ENCODE measurements at regions not wholly inside any gene's neighbourhood (a gene's known extent, or its start where the extent isn't known, plus 50 kb on each side); places are given as distances from the start of the nearest gene placed in this dataset.

DNA sequence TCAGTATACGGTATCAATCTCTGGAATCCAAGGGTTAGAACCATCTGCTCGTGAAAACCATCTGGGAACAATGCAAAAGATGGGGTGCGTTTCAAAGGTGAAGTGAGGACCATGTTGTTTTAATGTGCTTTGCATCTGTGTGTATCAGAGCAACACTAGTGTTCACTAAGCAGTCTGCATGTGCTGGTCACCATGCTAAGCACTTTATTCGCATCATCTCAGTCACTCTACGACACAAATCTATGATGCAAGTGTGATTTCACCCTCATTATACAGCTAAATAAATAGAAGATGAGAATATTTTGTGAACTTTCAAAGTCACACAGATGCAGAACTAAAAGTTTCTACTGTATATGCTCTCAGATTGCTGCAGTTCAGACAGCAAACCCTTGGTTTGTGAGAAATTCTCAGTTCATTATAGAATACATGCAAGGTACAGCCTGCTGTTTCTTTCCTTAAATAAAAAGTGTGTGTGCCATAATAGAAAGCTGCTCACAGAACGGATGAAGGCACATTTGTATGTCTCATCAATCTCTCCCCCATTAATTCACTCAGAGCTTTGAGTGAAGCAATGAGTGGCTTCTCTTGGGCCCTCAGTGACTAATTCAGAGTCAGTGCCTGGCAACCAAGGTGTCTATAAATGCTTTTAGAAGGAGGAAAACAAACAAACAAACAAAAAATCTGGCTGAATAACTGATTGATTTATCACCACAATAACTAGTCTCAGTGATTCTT lies 652.8 kb upstream of the SOX11 start:
- no peak overlapping the region for H3K4me3 Mint-ChIP-seq
- no peaks in the 10 kb centered on the region for H3K4me1 Mint-ChIP-seq (ENCODE audit: low read depth)
- no peaks in the 10 kb centered on the region for H3K27me3 Mint-ChIP-seq
- H3K36me3 Mint-ChIP-seq, result no peaks in the 10 kb centered on the region
- no peak overlapping the region for H3K27ac Mint-ChIP-seq
- peaks cover 4% of the 10 kb centered on the region for H3K9me3 Mint-ChIP-seq (ENCODE audit: low read depth)

DNA sequence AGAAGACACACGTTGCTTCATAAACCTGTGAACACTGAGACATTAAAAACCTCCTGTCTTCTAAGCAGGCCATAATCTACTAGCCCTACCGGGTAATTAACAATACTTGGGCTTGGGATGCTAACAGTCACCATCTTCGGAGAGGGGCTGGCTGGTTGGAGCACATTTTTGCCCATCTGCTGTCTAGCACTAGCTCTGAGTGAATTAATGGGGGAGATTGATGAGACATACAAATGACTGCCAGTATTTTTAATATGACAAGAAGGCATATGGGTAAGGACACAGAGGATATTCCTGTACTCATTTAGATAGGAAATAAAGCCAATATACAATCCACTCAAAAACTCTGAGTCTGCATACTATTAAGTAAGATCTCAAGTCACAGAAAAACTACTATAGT lies 651.6 kb upstream of the SOX11 start:
- Mint-ChIP-seq H3K27me3 (no peaks in the 10 kb centered on the region), H3K36me3 (no peaks in the 10 kb centered on the region), H3K4me3 (no peak overlapping the region), H3K4me1 (ENCODE audit: low read depth) (no peaks in the 10 kb centered on the region), H3K27ac (no peak overlapping the region), H3K9me3 (ENCODE audit: low read depth) (no peaks in the 10 kb centered on the region)

DNA sequence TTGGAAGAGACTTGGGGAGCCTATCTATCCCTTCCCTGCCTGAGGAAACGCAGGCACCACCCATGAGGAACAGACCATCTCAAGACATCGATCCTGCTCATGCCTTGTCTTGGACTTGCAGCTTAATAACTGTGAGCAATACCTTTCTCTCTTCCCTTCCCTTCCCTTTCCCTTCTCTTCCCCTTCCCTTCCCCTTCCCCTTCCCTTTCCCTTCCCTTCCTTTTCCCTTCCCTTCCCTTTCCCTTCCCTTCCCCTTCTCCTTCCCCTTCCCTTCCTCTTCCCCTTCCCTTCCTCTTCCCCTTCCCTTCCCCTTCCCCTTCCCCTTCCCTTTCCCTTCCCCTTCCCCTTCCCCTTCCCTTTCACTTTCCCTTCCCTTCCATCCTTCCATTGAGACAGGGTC lies 650.7 kb upstream of the SOX11 start:
- Mint-ChIP-seq H3K36me3 (no peaks in the 10 kb centered on the region), H3K4me3 (no peak overlapping the region), H3K4me1 (ENCODE audit: low read depth) (no peaks in the 10 kb centered on the region), H3K27me3 (no peaks in the 10 kb centered on the region), H3K27ac (no peak overlapping the region), H3K9me3 (ENCODE audit: low read depth) (no peaks in the 10 kb centered on the region)

DNA sequence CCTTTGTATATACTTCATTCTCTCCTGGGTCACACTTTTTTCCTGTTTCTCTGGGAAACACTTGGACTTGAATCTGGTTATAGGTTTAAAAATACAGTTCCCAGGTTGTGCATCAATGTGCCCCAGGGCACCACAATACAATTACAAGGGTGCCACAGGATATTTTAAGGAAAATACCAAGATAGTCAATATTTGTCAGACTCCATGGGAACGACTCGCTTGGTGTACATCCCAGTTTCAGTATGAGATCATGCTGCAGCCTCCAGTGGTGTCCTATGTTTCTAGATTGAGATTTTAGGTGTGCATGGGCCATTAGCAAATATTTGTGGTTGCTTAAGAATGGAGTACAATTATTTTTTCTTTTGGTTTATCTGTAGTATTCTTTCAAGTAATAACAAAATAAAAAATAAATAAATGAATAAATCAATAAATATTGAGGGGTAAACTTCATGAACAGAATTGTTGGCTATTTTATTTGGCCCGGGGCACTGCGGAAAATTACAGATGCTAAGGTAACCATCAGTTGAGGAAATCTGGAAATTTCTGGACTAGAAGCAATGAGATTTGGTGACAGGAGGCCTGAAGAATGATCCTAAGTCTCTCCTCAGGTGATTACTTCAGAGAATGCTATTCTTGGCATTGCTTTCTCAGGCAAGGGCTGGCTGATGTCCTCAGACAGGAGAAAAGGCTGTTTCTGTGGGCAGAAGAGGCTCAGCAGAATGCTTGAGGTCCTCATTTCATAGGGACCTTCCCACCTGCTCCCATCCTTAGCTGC lies 649.3 kb upstream of the SOX11 start:
- Mint-ChIP-seq H3K4me3 (no peak overlapping the region), H3K27ac (no peak overlapping the region), H3K27me3 (no peaks in the 10 kb centered on the region), H3K36me3 (no peaks in the 10 kb centered on the region), H3K4me1 (ENCODE audit: low read depth) (no peaks in the 10 kb centered on the region), H3K9me3 (ENCODE audit: low read depth) (peaks cover 5% of the 10 kb centered on the region)

DNA sequence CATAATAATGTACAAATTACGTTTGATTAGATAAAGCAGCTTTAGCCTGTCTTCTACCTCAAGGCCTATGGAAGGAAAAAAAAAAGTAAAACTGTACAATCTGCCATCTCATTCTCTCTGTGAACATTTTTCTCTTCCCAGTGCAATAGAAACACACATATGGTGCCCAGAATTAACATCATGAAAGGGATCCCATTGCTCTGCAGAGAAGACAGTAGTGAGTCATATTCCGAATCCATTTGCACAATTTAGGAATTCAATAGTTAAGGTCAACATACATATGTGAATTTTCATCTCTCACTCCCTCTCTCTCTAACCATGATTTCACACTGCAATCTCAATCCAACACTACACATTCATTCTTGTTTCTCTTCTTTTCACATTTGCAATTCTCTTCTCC lies 640.9 kb upstream of the SOX11 start:
- no peaks in the 10 kb centered on the region for H3K36me3 Mint-ChIP-seq
- H3K4me3 Mint-ChIP-seq, result no peak overlapping the region
- no peaks in the 10 kb centered on the region for H3K4me1 Mint-ChIP-seq (ENCODE audit: low read depth)
- H3K9me3 Mint-ChIP-seq (ENCODE audit: low read depth), result peaks cover 10% of the 10 kb centered on the region
- H3K27ac Mint-ChIP-seq, result no peak overlapping the region
- H3K27me3 Mint-ChIP-seq, result no peaks in the 10 kb centered on the region

DNA sequence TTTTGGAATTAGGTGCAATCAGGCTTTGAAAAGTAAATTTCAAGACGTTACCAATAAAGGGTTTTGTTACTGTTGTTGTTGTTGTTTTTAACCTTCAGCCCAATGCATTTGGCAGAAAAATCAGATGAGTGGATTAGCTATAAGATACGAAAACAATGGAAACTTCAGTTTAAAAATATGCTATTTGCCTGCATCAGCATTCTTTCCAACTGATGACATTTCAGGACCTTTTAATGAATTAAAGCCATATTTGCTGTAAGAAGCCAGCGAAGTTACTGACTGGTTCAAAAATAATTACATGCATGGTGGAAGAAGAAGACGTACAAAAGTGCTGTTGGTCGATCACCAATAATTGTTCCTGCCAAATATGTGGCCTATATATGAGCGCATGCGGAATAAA lies 639.3 kb upstream of the SOX11 start:
- H3K27me3 Mint-ChIP-seq, result no peaks in the 10 kb centered on the region
- H3K9me3 Mint-ChIP-seq (ENCODE audit: low read depth), result peaks cover 5% of the 10 kb centered on the region
- H3K4me3 Mint-ChIP-seq, result no peak overlapping the region
- H3K4me1 Mint-ChIP-seq (ENCODE audit: low read depth), result no peaks in the 10 kb centered on the region
- H3K36me3 Mint-ChIP-seq, result no peaks in the 10 kb centered on the region
- H3K27ac Mint-ChIP-seq, result no peak overlapping the region

DNA sequence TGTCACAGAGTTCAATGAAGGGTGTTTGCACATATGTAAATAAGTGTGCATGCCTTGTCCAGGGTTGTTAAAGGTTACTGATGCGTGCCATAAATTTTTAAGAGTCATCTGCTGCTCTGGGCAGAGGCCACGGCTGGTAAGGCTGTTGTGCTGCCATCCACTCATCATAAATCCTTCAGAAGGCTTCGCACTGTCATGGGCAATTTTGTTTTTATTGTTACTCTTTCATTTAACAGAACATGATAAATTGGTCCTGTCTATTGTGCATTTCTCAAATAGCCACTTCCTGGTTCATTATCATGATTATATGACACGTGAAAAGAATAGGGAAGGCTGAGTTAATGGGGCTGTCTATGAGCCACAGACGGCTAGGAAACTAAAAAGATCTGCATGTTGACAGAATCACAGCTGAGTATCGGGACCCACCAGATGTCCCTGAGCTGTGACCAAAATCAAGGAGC lies 634.3 kb upstream of the SOX11 start:
- Mint-ChIP-seq H3K27me3 (no peaks in the 10 kb centered on the region), H3K9me3 (ENCODE audit: low read depth) (no peaks in the 10 kb centered on the region), H3K4me1 (ENCODE audit: low read depth) (no peaks in the 10 kb centered on the region), H3K4me3 (no peak overlapping the region), H3K27ac (no peak overlapping the region), H3K36me3 (no peaks in the 10 kb centered on the region)

DNA sequence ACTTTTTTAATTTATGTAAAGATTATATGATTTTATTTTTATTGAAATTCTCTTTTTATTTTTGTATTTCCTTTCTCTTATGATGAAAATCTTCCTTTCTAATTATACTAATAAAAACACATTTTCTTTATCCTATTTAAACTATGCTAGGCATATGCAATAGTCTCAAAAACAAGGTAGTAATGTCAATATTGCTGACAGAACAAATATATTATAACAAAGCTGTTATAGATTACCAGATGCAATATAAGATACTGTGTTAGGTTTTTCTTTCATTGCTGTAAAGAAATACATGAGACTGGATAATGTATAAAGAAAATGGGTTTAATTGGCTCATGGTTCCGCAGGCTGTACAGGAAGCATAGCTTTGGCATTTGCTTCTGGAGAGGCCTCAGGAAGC lies 631.2 kb upstream of the SOX11 start:
- no peaks in the 10 kb centered on the region for H3K9me3 Mint-ChIP-seq (ENCODE audit: low read depth)
- no peaks in the 10 kb centered on the region for H3K4me1 Mint-ChIP-seq (ENCODE audit: low read depth)
- H3K27ac Mint-ChIP-seq, result no peak overlapping the region
- no peak overlapping the region for H3K4me3 Mint-ChIP-seq
- H3K36me3 Mint-ChIP-seq, result no peaks in the 10 kb centered on the region
- H3K27me3 Mint-ChIP-seq, result no peaks in the 10 kb centered on the region

DNA sequence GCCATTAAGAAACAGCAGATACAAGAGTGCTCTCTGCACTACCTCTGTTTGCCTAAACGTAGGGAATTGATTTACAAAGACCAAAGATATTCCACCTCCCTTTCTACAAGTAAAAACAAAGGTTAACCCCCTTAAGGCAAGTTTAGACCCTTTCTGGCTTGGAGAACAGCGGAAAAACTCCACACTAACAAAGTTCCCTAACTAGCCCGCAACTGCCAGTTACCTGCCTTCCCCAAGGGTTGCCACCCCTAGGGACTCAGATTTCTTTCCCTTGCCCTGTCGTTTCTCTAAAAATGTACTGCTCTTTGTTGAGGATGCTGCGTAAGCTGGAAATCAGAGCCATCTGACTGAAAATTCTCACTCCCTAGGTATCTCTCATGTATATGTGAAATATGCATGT lies 627.5 kb upstream of the SOX11 start:
- H3K4me3 Mint-ChIP-seq, result no peak overlapping the region
- H3K27ac Mint-ChIP-seq, result no peak overlapping the region
- H3K27me3 Mint-ChIP-seq, result no peaks in the 10 kb centered on the region
- H3K9me3 Mint-ChIP-seq (ENCODE audit: low read depth), result peaks cover 6% of the 10 kb centered on the region
- H3K36me3 Mint-ChIP-seq, result no peaks in the 10 kb centered on the region
- no peaks in the 10 kb centered on the region for H3K4me1 Mint-ChIP-seq (ENCODE audit: low read depth)

DNA sequence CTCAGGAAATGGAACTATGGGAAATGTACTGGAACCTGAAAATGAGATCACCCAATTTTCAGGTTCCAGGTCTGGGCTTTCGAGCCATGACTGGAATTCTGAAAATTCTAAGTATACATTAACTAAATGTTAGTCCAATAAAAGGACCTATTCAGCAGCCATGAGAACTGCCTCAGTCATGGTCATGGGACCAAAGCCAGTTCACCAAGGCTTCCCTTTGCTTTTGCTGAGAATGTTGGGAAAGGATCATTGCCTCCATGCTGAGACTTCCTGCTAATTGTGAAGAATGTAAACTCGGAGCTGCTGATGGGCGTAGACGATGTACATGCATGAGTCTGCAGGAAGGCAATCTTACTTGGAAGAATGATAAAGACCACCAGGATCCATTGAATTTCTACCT lies 624.4 kb upstream of the SOX11 start:
- H3K27ac Mint-ChIP-seq, result no peak overlapping the region
- peaks cover 6% of the 10 kb centered on the region for H3K9me3 Mint-ChIP-seq (ENCODE audit: low read depth)
- H3K27me3 Mint-ChIP-seq, result no peaks in the 10 kb centered on the region
- H3K36me3 Mint-ChIP-seq, result no peaks in the 10 kb centered on the region
- no peaks in the 10 kb centered on the region for H3K4me1 Mint-ChIP-seq (ENCODE audit: low read depth)
- no peak overlapping the region for H3K4me3 Mint-ChIP-seq

DNA sequence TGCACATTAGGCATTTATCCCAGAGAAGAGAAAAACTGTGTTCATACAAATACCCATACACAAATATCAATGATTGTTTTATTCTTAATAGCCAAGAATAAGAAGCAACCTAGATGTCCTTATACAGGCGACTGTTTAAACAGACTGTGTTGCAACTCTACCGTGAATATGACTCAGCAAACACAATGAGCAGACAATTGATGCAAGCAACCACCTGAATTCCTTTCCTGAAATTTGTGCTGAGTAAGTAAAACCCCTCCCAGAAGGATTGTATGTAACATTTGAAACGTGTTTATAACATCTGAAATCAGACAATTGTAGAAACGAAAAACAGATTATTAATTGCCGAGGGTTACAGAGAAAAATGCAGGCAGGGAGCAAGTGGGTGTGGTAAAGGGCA lies 621.9 kb upstream of the SOX11 start:
- no peaks in the 10 kb centered on the region for H3K27me3 Mint-ChIP-seq
- H3K27ac Mint-ChIP-seq, result no peak overlapping the region
- no peaks in the 10 kb centered on the region for H3K4me1 Mint-ChIP-seq (ENCODE audit: low read depth)
- no peak overlapping the region for H3K4me3 Mint-ChIP-seq
- peaks cover 6% of the 10 kb centered on the region for H3K9me3 Mint-ChIP-seq (ENCODE audit: low read depth)
- no peaks in the 10 kb centered on the region for H3K36me3 Mint-ChIP-seq

DNA sequence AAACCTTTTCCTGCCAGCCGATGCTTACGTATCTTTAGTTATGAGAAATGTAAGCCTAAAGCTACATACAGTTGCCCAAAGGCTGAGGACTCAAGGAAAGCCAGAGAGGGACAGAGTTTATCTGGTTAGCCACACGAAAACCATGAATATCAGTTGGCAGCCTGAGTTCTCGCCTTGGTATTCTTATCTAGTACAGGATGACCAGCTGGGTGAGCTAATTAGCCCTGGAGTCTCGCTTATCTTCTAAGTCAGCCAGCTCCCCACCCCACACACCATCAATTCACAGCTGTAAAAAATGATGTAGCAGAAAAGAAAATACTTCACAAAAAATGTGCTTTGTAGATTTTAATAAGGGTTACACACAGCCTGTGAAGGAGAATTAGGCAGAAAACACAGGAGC lies 617.5 kb upstream of the SOX11 start:
- Mint-ChIP-seq H3K27ac (no peak overlapping the region), H3K4me3 (no peak overlapping the region), H3K4me1 (ENCODE audit: low read depth) (no peaks in the 10 kb centered on the region), H3K36me3 (no peaks in the 10 kb centered on the region), H3K9me3 (ENCODE audit: low read depth) (peaks cover 5% of the 10 kb centered on the region), H3K27me3 (no peaks in the 10 kb centered on the region)

DNA sequence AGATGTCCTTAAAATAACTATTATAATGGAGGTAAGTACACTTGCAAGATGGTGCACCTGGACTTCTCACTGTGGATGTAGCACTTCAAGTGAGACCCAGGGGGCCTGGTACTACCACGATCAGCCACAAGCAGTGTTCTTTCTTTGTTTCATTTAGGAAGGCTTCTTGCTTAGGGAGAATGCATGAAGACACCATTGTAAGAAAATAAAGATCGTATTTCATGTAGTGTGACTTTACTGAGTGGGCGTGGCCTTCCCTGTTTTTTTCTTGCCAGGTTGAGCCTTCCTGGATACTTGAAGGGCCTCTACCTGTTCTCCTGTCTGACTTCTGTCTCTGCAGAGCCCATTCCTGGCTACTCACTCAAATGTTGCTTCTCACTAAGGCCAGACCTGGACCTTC lies 615.6 kb upstream of the SOX11 start:
- H3K4me3 Mint-ChIP-seq, result no peak overlapping the region

DNA sequence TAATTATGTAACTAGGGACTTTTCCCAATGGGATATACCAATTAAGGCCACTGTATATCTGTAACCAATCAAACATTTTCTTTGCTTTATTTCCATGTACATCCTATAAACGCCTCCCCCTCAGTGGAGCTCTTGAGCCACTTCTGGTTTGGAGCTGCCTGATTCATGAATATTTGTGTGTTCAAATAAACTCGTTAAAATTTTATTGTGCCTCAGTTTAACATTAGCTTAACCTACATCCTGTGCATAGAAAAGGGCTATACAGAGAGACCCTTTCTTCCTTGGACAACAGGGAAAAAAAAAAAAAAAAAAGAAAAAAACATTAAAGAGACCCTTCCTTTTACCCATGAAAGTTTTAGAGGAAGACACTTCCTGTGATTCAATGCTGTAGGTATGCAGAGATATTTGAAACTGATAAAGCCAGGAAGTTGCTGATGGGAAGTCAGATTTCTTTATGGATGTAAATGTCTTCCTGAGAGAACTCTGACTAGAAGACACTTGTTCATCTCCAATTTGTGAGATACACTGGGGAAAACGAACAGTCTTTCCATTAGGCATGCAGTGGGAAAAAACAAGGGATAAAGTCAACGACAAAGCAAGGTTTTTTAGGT lies 614.6 kb upstream of the SOX11 start:
- Mint-ChIP-seq H3K9me3 (ENCODE audit: low read depth) (peaks cover 7% of the 10 kb centered on the region), H3K27me3 (no peaks in the 10 kb centered on the region), H3K27ac (no peak overlapping the region), H3K4me1 (ENCODE audit: low read depth) (no peaks in the 10 kb centered on the region), H3K36me3 (no peaks in the 10 kb centered on the region), H3K4me3 (no peak overlapping the region)

More for the DNA sequence above, 615.6 kb upstream of the SOX11 start:
- Mint-ChIP-seq H3K4me1 (ENCODE audit: low read depth) (no peaks in the 10 kb centered on the region), H3K9me3 (ENCODE audit: low read depth) (peaks cover 7% of the 10 kb centered on the region), H3K27ac (no peak overlapping the region), H3K27me3 (no peaks in the 10 kb centered on the region), H3K36me3 (no peaks in the 10 kb centered on the region)

DNA sequence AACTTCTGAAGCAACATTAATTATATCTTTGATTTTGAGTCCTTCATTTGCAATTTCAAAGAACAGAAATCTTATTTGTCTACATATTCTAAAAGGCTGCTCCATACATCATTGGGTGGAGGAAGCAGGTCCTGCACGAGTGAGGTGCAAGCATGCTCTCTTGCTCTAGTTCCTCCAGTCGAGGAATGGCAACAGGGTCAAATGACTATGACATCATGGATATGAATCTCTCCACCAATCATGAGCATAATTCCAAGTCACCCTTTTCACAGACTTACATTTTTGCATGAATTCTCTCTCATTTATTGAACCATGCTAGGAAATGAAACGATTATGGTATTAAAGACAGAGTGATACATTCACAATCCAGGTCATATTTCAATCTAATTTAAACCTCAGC lies 608.8 kb upstream of the SOX11 start:
- Mint-ChIP-seq H3K27ac (no peak overlapping the region), H3K4me1 (ENCODE audit: low read depth) (no peaks in the 10 kb centered on the region), H3K9me3 (ENCODE audit: low read depth) (peaks cover 15% of the 10 kb centered on the region), H3K27me3 (no peaks in the 10 kb centered on the region), H3K36me3 (no peaks in the 10 kb centered on the region), H3K4me3 (no peak overlapping the region)

All from activated naive CD8-positive, alpha-beta T cell (primary cell).